K562 (cell line): ENCODE measurements at regions not wholly inside any gene's neighbourhood (a gene's known extent, or its start where the extent isn't known, plus 50 kb on each side); places are given as distances from the start of the nearest gene placed in this dataset.

Experiments
- MAZ ChIP-seq, 2 experiments: fragments of 450-650 bp in 1 of 2; sonication (generic) in 1 of 2; formaldehyde crosslinking; IDR thresholded peaks in 1 of 2; conservative IDR thresholded peaks in 1 of 2; 2 replicates each; pipeline versions ENCODE4 v1.4.0 to v1.5.0; 2020; ENCODE audit warnings: mild to moderate bottlenecking in 1 of 2, missing genetic modification reagents in 1 of 2
- SIX5 ChIP-seq, 2 experiments: IDR thresholded peaks; 2 replicates each; pipeline ENCODE4 v1.6.1; 2011; ENCODE audit warnings: low read length in 2 of 2, borderline replicate concordance in 1 of 2, low read depth in 1 of 2, mild to moderate bottlenecking in 1 of 2, moderate library complexity in 1 of 2; ENCODE audit not compliant: insufficient read depth in 1 of 2
- SREBF1 ChIP-seq: fragments of 150-350 bp; IDR thresholded peaks from 2 replicates; pipeline ENCODE4 v1.6.1; 2014; ENCODE audit warnings: antibody characterized with exemption, low read depth, low read length, borderline replicate concordance
- TARDBP ChIP-seq: fragments of 450-650 bp; IDR thresholded peaks from 2 replicates; pipeline ENCODE4 v1.6.1; 2016
- ZNF174 ChIP-seq: fragments of 250-450 bp; sonication (Bioruptor Pico); IDR thresholded peaks from 2 replicates; pipeline ENCODE4 v1.4.0; 2020; ENCODE audit warnings: mild to moderate bottlenecking
- ZNF384 ChIP-seq: IDR thresholded peaks from 2 replicates; pipeline ENCODE4 v1.6.1; 2012; ENCODE audit warnings: low read depth, low read length, improper control_type of control experiment
- TF ChIP-seq, protein P1 (sequence below): IDR thresholded peaks from 3 replicates; pipeline ENCODE4 v1.6.1; 2011; ENCODE audit warnings: borderline replicate concordance, mild to moderate bottlenecking, moderate library complexity; ENCODE audit not compliant: insufficient read length; ENCODE audit errors: extremely low read depth
- TF ChIP-seq, protein P2 (sequence below): IDR thresholded peaks from 2 replicates; pipeline ENCODE4 v1.6.1; 2014; ENCODE audit warnings: antibody characterized with exemption
- TF ChIP-seq, protein P3 (sequence below): fragments of 250-450 bp; sonication (Bioruptor Pico); IDR thresholded peaks from 2 replicates; pipeline ENCODE4 v1.5.0; 2022; ENCODE audit warnings: mild to moderate bottlenecking
- TF ChIP-seq, protein P4 (sequence below): fragments of 450-650 bp; IDR thresholded peaks from 2 replicates; pipeline ENCODE4 v1.6.1; 2018; ENCODE audit warnings: mild to moderate bottlenecking, low read depth; ENCODE audit not compliant: partially characterized antibody

DNA sequence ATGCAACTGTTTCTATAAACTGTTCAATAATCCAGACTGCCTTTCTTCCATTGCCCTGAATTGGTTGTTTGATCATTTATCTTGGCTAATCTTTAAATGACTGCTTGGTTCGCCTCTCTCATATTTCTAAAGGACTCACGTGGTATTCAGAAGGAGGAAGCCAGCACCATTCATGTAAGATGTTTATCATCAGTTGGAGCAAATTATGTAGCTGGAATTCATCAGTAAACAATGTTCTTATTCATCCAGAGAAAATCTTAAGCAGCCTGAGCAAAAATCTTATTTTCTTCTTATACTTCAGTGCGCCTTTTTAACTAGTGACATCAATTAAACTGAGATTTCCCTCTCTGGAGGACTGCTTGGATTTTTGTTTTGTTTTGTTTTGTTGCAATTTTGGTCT lies 538.7 kb upstream of the TMEM132C start (continued):
- TF ChIP-seq, protein P1, sequence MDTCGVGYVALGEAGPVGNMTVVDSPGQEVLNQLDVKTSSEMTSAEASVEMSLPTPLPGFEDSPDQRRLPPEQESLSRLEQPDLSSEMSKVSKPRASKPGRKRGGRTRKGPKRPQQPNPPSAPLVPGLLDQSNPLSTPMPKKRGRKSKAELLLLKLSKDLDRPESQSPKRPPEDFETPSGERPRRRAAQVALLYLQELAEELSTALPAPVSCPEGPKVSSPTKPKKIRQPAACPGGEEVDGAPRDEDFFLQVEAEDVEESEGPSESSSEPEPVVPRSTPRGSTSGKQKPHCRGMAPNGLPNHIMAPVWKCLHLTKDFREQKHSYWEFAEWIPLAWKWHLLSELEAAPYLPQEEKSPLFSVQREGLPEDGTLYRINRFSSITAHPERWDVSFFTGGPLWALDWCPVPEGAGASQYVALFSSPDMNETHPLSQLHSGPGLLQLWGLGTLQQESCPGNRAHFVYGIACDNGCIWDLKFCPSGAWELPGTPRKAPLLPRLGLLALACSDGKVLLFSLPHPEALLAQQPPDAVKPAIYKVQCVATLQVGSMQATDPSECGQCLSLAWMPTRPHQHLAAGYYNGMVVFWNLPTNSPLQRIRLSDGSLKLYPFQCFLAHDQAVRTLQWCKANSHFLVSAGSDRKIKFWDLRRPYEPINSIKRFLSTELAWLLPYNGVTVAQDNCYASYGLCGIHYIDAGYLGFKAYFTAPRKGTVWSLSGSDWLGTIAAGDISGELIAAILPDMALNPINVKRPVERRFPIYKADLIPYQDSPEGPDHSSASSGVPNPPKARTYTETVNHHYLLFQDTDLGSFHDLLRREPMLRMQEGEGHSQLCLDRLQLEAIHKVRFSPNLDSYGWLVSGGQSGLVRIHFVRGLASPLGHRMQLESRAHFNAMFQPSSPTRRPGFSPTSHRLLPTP = no peak
- no peak for TF ChIP-seq ZNF174 (CRISPR knock-in tag)
- TF ChIP-seq MAZ (CRISPR knock-in tag; conservative IDR thresholded peaks at IDR 0.05 in 1 of 2, IDR thresholded peaks at IDR 0.05 in 1 of 2) = no peak
- TF ChIP-seq ZNF384 = no peak
- TF ChIP-seq SREBF1 = no peak
- TF ChIP-seq, protein P2, sequence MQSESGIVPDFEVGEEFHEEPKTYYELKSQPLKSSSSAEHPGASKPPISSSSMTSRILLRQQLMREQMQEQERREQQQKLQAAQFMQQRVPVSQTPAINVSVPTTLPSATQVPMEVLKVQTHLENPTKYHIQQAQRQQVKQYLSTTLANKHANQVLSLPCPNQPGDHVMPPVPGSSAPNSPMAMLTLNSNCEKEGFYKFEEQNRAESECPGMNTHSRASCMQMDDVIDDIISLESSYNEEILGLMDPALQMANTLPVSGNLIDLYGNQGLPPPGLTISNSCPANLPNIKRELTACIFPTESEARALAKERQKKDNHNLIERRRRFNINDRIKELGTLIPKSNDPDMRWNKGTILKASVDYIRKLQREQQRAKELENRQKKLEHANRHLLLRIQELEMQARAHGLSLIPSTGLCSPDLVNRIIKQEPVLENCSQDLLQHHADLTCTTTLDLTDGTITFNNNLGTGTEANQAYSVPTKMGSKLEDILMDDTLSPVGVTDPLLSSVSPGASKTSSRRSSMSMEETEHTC = no peak
- TF ChIP-seq SIX5 (IDR thresholded peaks at IDR 0.05; ENCODE audit: borderline replicate concordance in 1 of 2, insufficient read depth in 1 of 2, low read depth in 1 of 2, low read length in 2 of 2) = no peak
- TF ChIP-seq TARDBP = no peak
- TF ChIP-seq, protein P3, sequence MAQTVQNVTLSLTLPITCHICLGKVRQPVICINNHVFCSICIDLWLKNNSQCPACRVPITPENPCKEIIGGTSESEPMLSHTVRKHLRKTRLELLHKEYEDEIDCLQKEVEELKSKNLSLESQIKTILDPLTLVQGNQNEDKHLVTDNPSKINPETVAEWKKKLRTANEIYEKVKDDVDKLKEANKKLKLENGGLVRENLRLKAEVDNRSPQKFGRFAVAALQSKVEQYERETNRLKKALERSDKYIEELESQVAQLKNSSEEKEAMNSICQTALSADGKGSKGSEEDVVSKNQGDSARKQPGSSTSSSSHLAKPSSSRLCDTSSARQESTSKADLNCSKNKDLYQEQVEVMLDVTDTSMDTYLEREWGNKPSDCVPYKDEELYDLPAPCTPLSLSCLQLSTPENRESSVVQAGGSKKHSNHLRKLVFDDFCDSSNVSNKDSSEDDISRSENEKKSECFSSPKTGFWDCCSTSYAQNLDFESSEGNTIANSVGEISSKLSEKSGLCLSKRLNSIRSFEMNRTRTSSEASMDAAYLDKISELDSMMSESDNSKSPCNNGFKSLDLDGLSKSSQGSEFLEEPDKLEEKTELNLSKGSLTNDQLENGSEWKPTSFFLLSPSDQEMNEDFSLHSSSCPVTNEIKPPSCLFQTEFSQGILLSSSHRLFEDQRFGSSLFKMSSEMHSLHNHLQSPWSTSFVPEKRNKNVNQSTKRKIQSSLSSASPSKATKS = no peak
- TF ChIP-seq, protein P4, sequence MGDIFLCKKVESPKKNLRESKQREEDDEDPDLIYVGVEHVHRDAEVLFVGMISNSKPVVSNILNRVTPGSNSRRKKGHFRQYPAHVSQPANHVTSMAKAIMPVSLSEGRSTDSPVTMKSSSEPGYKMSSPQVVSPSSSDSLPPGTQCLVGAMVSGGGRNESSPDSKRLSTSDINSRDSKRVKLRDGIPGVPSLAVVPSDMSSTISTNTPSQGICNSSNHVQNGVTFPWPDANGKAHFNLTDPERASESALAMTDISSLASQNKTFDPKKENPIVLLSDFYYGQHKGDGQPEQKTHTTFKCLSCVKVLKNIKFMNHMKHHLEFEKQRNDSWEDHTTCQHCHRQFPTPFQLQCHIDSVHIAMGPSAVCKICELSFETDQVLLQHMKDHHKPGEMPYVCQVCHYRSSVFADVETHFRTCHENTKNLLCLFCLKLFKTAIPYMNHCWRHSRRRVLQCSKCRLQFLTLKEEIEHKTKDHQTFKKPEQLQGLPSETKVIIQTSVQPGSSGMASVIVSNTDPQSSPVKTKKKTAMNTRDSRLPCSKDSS = no peak
